IMR-90 (cell line): ENCODE measurements at regions not wholly inside any gene's neighbourhood (a gene's known extent, or its start where the extent isn't known, plus 50 kb on each side); places are given as distances from the start of the nearest gene placed in this dataset.

Experiments
- ATAC-seq: fragments of 200-7000 bp; cut with Tn5 transposase; 2 replicates; pipeline ENCODE4 v1.9.1; 2020; ENCODE audit warnings: low read depth, mild to moderate bottlenecking, moderate library complexity
- BruUV-seq: library from RNA; stranded (reverse); fragments of 400-500 nt; replicated peaks from 2 replicates; lab custom pipeline; 2021; lab: Mats Ljungman, UMichigan
- CTCF ChIA-PET: fragments of 300-600 bp; formaldehyde crosslinking; extraction: SDS; loops from one replicate; lab custom pipeline; 2021; ENCODE audit warnings: antibody characterized with exemption; lab: Yijun Ruan, JAX
- POLR2A ChIA-PET: fragments of 300-600 bp; sonication (Branson Sonifier 250); formaldehyde crosslinking; loops from one replicate; lab custom pipeline; 2022; ENCODE audit warnings: antibody characterized with exemption; ENCODE audit not compliant: unreplicated experiment; lab: Charles Lee
- DNase-seq: peaks from one replicate; pipeline ENCODE4 v3.0.0; 2013
- H2AFZ ChIP-seq: replicated peaks from 2 replicates; pipeline ENCODE3; 2013; ENCODE audit warnings: low read length, mild to moderate bottlenecking; ENCODE audit not compliant: poor library complexity
- H2AK5ac ChIP-seq: 2 replicates; pipeline ENCODE4 v1.6.1; 2013; ENCODE audit warnings: low read depth, low read length, inconsistent platforms
- H2AK9ac ChIP-seq: replicated peaks from 2 replicates; pipeline ENCODE3; 2013; ENCODE audit warnings: mild to moderate bottlenecking, low read depth, low read length, moderate library complexity; ENCODE audit not compliant: poor library complexity
- H2BK120ac ChIP-seq: 2 replicates; pipeline ENCODE4 v1.6.1; 2013; ENCODE audit warnings: low read depth, low read length, inconsistent platforms
- H2BK15ac ChIP-seq: 3 replicates; pipeline ENCODE4 v1.6.1; 2013; ENCODE audit warnings: low read depth, low read length, inconsistent platforms
- H2BK20ac ChIP-seq: 2 replicates; pipeline ENCODE4 v1.6.1; 2013; ENCODE audit warnings: low read depth, mild to moderate bottlenecking, inconsistent platforms, low read length, moderate library complexity
- H2BK5ac ChIP-seq: 2 replicates; pipeline ENCODE4 v1.6.1; 2013; ENCODE audit warnings: mild to moderate bottlenecking, low read depth, low read length, inconsistent platforms; ENCODE audit not compliant: poor library complexity, severe bottlenecking
- H3K14ac ChIP-seq: replicated peaks from 2 replicates; pipeline ENCODE4 v1.6.1; 2013; ENCODE audit warnings: low read depth, low read length, inconsistent platforms
- H3K18ac ChIP-seq: 2 replicates; pipeline ENCODE4 v1.6.1; 2013; ENCODE audit warnings: low read depth, low read length, control low read depth
- H3K23ac ChIP-seq: 2 replicates; pipeline ENCODE4 v1.6.1; 2013; ENCODE audit warnings: low read depth, low read length, inconsistent platforms
- H3K27ac ChIP-seq: 2 replicates; pipeline ENCODE4 v1.5.1; 2013; ENCODE audit warnings: mild to moderate bottlenecking, control low read depth, low read length; ENCODE audit not compliant: insufficient read depth
- H3K27me3 ChIP-seq: 2 replicates; pipeline ENCODE4 v1.6.1; 2013; ENCODE audit warnings: low read length; ENCODE audit not compliant: control insufficient read depth, insufficient read depth
- H3K36me3 ChIP-seq: 2 replicates; pipeline ENCODE4 v1.6.1; 2013; ENCODE audit warnings: low read length, mixed read lengths; ENCODE audit not compliant: control insufficient read depth, insufficient read depth
- H3K4ac ChIP-seq: 2 replicates; pipeline ENCODE4 v1.6.1; 2013; ENCODE audit warnings: low read depth, low read length, inconsistent platforms
- H3K4me1 ChIP-seq: 2 replicates; pipeline ENCODE4 v1.6.1; 2013; ENCODE audit warnings: low read length, mixed read lengths; ENCODE audit not compliant: control insufficient read depth, insufficient read depth
- H3K4me2 ChIP-seq: 2 replicates; pipeline ENCODE4 v1.6.1; 2013; ENCODE audit warnings: low read depth, mild to moderate bottlenecking, control low read depth, low read length, moderate library complexity
- H3K4me3 ChIP-seq: 2 replicates; pipeline ENCODE4 v1.5.1; 2013; ENCODE audit warnings: low read depth, mild to moderate bottlenecking, control low read depth, low read length, moderate library complexity; ENCODE audit not compliant: insufficient read depth
- H3K56ac ChIP-seq: 2 replicates; pipeline ENCODE4 v1.6.1; 2013; ENCODE audit warnings: low read length, inconsistent platforms; ENCODE audit not compliant: insufficient read depth; ENCODE audit errors: extremely low read depth
- H3K79me1 ChIP-seq, 2 experiments: 2 replicates each; pipeline ENCODE4 v1.6.1; 2013; ENCODE audit warnings: low read length in 2 of 2, inconsistent platforms in 1 of 2, low read depth in 1 of 2
- H3K9ac ChIP-seq: 2 replicates; pipeline ENCODE4 v1.6.1; 2013; ENCODE audit warnings: low read depth, low read length, control low read depth
- H3K9me1 ChIP-seq: 2 replicates; pipeline ENCODE4 v1.6.1; 2013; ENCODE audit warnings: low read length, inconsistent platforms; ENCODE audit not compliant: insufficient read depth
- H3K9me3 ChIP-seq: 2 replicates; pipeline ENCODE4 v1.6.1; 2013; ENCODE audit warnings: low read length; ENCODE audit not compliant: control insufficient read depth, insufficient read depth
- H4K20me1 ChIP-seq: 2 replicates; pipeline ENCODE4 v1.6.1; 2013; ENCODE audit warnings: low read length, inconsistent platforms; ENCODE audit not compliant: insufficient read depth
- H4K5ac ChIP-seq: 2 replicates; pipeline ENCODE4 v1.6.1; 2013; ENCODE audit warnings: mild to moderate bottlenecking, low read depth, low read length, control low read depth
- H4K8ac ChIP-seq, 2 experiments: 2 replicates each; pipeline ENCODE4 v1.6.1; 2013; ENCODE audit warnings: low read depth in 2 of 2, low read length in 2 of 2, control low read depth in 1 of 2, inconsistent platforms in 1 of 2
- H4K91ac ChIP-seq: 2 replicates; pipeline ENCODE4 v1.6.1; 2013; ENCODE audit warnings: low read depth, low read length, inconsistent platforms; ENCODE audit not compliant: insufficient read depth
- BHLHE40 ChIP-seq: fragments of 150-350 bp; IDR thresholded peaks from 2 replicates; pipeline ENCODE4 v1.6.1; 2016; ENCODE audit warnings: mild to moderate bottlenecking, low read depth, low read length
- CEBPB ChIP-seq: IDR thresholded peaks from 2 replicates; pipeline ENCODE4 v1.6.1; 2012; ENCODE audit warnings: low read depth, low read length, improper control_type of control experiment
- CHD1 ChIP-seq: IDR thresholded peaks from 2 replicates; pipeline ENCODE4 v1.6.1; 2012; ENCODE audit warnings: low read depth, low read length, improper control_type of control experiment
- CTCF ChIP-seq: conservative IDR thresholded peaks from 2 replicates; pipeline ENCODE4 v1.5.1; 2012; ENCODE audit warnings: mild to moderate bottlenecking, low read depth, low read length, improper control_type of control experiment
- ELK1 ChIP-seq: fragments of 150-350 bp; IDR thresholded peaks from 2 replicates; pipeline ENCODE4 v1.6.1; 2016; ENCODE audit warnings: low read depth, mild to moderate bottlenecking, low read length, moderate library complexity, borderline replicate concordance
- MAFK ChIP-seq: IDR thresholded peaks from 2 replicates; pipeline ENCODE4 v1.6.1; 2012; ENCODE audit warnings: low read depth, low read length, improper control_type of control experiment
- MXI1 ChIP-seq: IDR thresholded peaks from 2 replicates; pipeline ENCODE4 v1.6.1; 2012; ENCODE audit warnings: low read depth, mild to moderate bottlenecking, low read length, moderate library complexity, borderline replicate concordance
- NFE2L2 ChIP-seq: fragments of 150-350 bp; IDR thresholded peaks from 2 replicates; pipeline ENCODE4 v1.6.1; 2016; ENCODE audit warnings: low read depth, mild to moderate bottlenecking, low read length
- POLR2A ChIP-seq: IDR thresholded peaks from 2 replicates; pipeline ENCODE4 v1.6.1; 2012; ENCODE audit warnings: mild to moderate bottlenecking, low read depth, low read length
- RCOR1 ChIP-seq: IDR thresholded peaks from 2 replicates; pipeline ENCODE4 v1.6.1; 2012; ENCODE audit warnings: mild to moderate bottlenecking, low read length, improper control_type of control experiment; ENCODE audit not compliant: insufficient replicate concordance
- RFX5 ChIP-seq: IDR thresholded peaks from 2 replicates; pipeline ENCODE4 v1.8.0; 2012; ENCODE audit warnings: low read depth, mild to moderate bottlenecking, low read length, moderate library complexity
- USF2 ChIP-seq: fragments of 150-350 bp; IDR thresholded peaks from 2 replicates; pipeline ENCODE4 v1.6.1; 2017; ENCODE audit warnings: mild to moderate bottlenecking, antibody characterized with exemption, low read length, low read depth
- WGBS, 2 experiments: methylation state at CpG; one replicate each; pipeline versions ENCODE4 v1.1.5 to v1.1.7; 2013; ENCODE audit warnings: missing lambda C conversion rate in 2 of 2; ENCODE audit not compliant: insufficient read length in 1 of 2; ENCODE audit errors: extremely low coverage in 2 of 2; 5-methylcytosine and 5-hydroxymethylcytosine counted together
- dilution Hi-C: fragments of 300-500 bp; cut with HindIII; formaldehyde crosslinking; loops from one replicate; pipeline ENCODE4 v1.14.3; 2018; ENCODE audit warnings: low sequenced_read_pairs; ENCODE audit not compliant: unreplicated experiment
- in situ Hi-C: fragments of 300-500 bp; cut with MboI; formaldehyde crosslinking; loops from 3 replicates; pipeline ENCODE4 v1.14.3; 2019; ENCODE audit warnings: low sequenced_read_pairs, inconsistent platforms, mixed read lengths
- intact Hi-C: fragments of 100-400 bp; cut with micrococcal nuclease; formaldehyde crosslinking; loops from 2 replicates; pipeline ENCODE4 v1.10.0; 2022

GRCh38 chr10:78349165-78349516 is 315.5 kb downstream of the RPS24 start:
- DNase-seq (no peak), ATAC-seq (no peak)
- H3K18ac ChIP-seq = no peak overlapping the region
- 100% methylated on average over 1 of the region's 4 CpGs; no CpG with 5 or more reads in 1 of the 2 experiments for WGBS, 2 experiments
- H3K23ac ChIP-seq = no peak overlapping the region
- no peak overlapping the region for H4K8ac ChIP-seq
- peaks cover 40% of the 10 kb centered on the region for H3K27me3 ChIP-seq
- H2BK15ac ChIP-seq = no peak overlapping the region
- no peak overlapping the region for H3K4ac ChIP-seq
- H4K20me1 ChIP-seq = no peaks in the 10 kb centered on the region
- H3K79me1 ChIP-seq = no peaks in the 10 kb centered on the region
- H3K9ac ChIP-seq = no peak overlapping the region
- POLR2A ChIA-PET = no interaction called here
- no peaks in the 10 kb centered on the region for H3K36me3 ChIP-seq
- in situ Hi-C loops = no loop called here
- H3K4me2 ChIP-seq = no peak overlapping the region
- no peak overlapping the region for H3K27ac ChIP-seq
- H3K9me1 ChIP-seq = no peaks in the 10 kb centered on the region
- no peak overlapping the region for H2AK5ac ChIP-seq
- no peak overlapping the region for H3K56ac ChIP-seq
- CTCF ChIA-PET = no interaction called here
- TF ChIP-seq ELK1 = no peak
- no peak for TF ChIP-seq RFX5
- no peak for TF ChIP-seq CHD1
- TF ChIP-seq CEBPB = no peak
- no peak for TF ChIP-seq CTCF
- TF ChIP-seq NFE2L2 = no peak
- no peak for TF ChIP-seq MAFK
- no peak for TF ChIP-seq RCOR1
- TF ChIP-seq BHLHE40 = no peak
- no peak for TF ChIP-seq MXI1
- no peak for TF ChIP-seq USF2
- no peak for TF ChIP-seq POLR2A
- no TSS peak for BruUV-seq
- no peak overlapping the region for H2BK5ac ChIP-seq
- intact Hi-C loops = no loop called here
- no peak overlapping the region for H4K5ac ChIP-seq
- H3K9me3 ChIP-seq = peaks cover 3% of the 10 kb centered on the region
- H3K4me1 ChIP-seq = no peaks in the 10 kb centered on the region
- no peak overlapping the region for H3K14ac ChIP-seq
- H2BK20ac ChIP-seq = no peak overlapping the region
- no peak overlapping the region for H3K4me3 ChIP-seq
- no peak overlapping the region for H2BK120ac ChIP-seq
- dilution Hi-C loops = no loop called here
- no peak overlapping the region for H4K91ac ChIP-seq
- H2AK9ac ChIP-seq = no peak overlapping the region
- no peak overlapping the region for H2AFZ ChIP-seq
